CD4-positive, alpha-beta T cell (primary cell): ENCODE measurements at regions not wholly inside any gene's neighbourhood (a gene's known extent, or its start where the extent isn't known, plus 50 kb on each side); places are given as distances from the start of the nearest gene placed in this dataset.

Source experiments
- ATAC-seq: fragments of 200-7000 bp; cut with Tn5 transposase; one replicate; pipeline ENCODE4 v1.10.0; 2022; ENCODE audit warnings: mild to moderate bottlenecking; ENCODE audit not compliant: poor library complexity
- CTCF ChIA-PET: fragments of 350-600 bp; sonication (Branson Sonifier 250); formaldehyde crosslinking; loops from one replicate; lab custom pipeline; 2021; ENCODE audit warnings: antibody characterized with exemption, inconsistent platforms; lab: Charles Lee
- POLR2A ChIA-PET: fragments of 350-600 bp; sonication (Branson Sonifier 250); formaldehyde crosslinking; loops from one replicate; lab custom pipeline; 2021; ENCODE audit warnings: antibody characterized with exemption, inconsistent platforms; lab: Charles Lee
- DNase-seq, 14 experiments: peaks; one replicate each; pipeline ENCODE4 v3.0.0-alpha.2; 2013 to 2020; ENCODE audit warnings: mixed read lengths in 2 of 14
- H3K27ac ChIP-seq, 2 donors: one replicate each; pipeline versions ENCODE4 v1.5.1 to v1.7.0; 2013; ENCODE audit warnings: low read length in 2 of 2, low read depth in 1 of 2, mild to moderate bottlenecking in 1 of 2
- H3K27me3 ChIP-seq, 2 experiments: 1 replicate in 1 of 2; 2 replicates in 1 of 2; pipeline versions ENCODE4 v1.6.1 to v1.7.0; 2013; ENCODE audit warnings: low read length in 2 of 2, control low read depth in 1 of 2, mild to moderate bottlenecking in 1 of 2, moderate library complexity in 1 of 2; ENCODE audit not compliant: insufficient read depth in 2 of 2, control insufficient read depth in 1 of 2
- H3K36me3 ChIP-seq: one replicate; pipeline ENCODE4 v1.6.1; 2013; ENCODE audit warnings: low read length, control low read depth; ENCODE audit not compliant: insufficient read depth
- H3K4me1 ChIP-seq: one replicate; pipeline ENCODE4 v1.6.1; 2013; ENCODE audit warnings: low read length, control low read depth; ENCODE audit not compliant: insufficient read depth
- H3K4me3 ChIP-seq: one replicate; pipeline ENCODE4 v1.5.1; 2013; ENCODE audit warnings: mild to moderate bottlenecking, low read length, moderate library complexity
- H3K9me3 ChIP-seq, 2 experiments: 1 replicate in 1 of 2; 2 replicates in 1 of 2; pipeline versions ENCODE4 v1.6.1 to v1.7.0; 2013; ENCODE audit warnings: low read length in 2 of 2, mild to moderate bottlenecking in 2 of 2, control low read depth in 1 of 2, moderate library complexity in 1 of 2; ENCODE audit not compliant: control insufficient read depth in 1 of 2, insufficient read depth in 1 of 2
- H3K27ac Mint-ChIP-seq: one replicate; pipeline ENCODE4 v1.8.0; 2020; ENCODE audit warnings: mixed read lengths
- H3K27me3 Mint-ChIP-seq: one replicate; pipeline ENCODE4 v1.8.0; 2021; ENCODE audit warnings: mixed read lengths
- H3K36me3 Mint-ChIP-seq: one replicate; pipeline ENCODE4 v1.8.0; 2021; ENCODE audit warnings: low read depth, mixed read lengths
- H3K4me1 Mint-ChIP-seq: one replicate; pipeline ENCODE4 v1.8.0; 2021; ENCODE audit warnings: low read depth, mixed read lengths
- H3K4me3 Mint-ChIP-seq: one replicate; pipeline ENCODE4 v1.8.0; 2020; ENCODE audit warnings: mild to moderate bottlenecking, mixed read lengths
- H3K9me3 Mint-ChIP-seq: one replicate; pipeline ENCODE4 v1.8.0; 2020; ENCODE audit warnings: mixed read lengths
- CTCF ChIP-seq: fragments of 200-600 bp; IDR thresholded peaks from one replicate; pipeline ENCODE4 v1.8.0; 2022; ENCODE audit warnings: antibody characterized with exemption, mild to moderate bottlenecking
- intact Hi-C, 2 experiments: fragments of 100-400 bp; cut with DNase I in 1 of 2; cut with micrococcal nuclease in 1 of 2; formaldehyde crosslinking; loops; one replicate each; pipeline versions ENCODE4 v1.15.1 to v1.9.0; 2023 to 2025; cut with DNase I, micrococcal nuclease

- no peak overlapping the region for H3K4me3 ChIP-seq
- Mint-ChIP-seq H3K4me3 (no peak overlapping the region), H3K27me3 (no peaks in the 10 kb centered on the region), H3K27ac (no peak overlapping the region), H3K4me1 (no peaks in the 10 kb centered on the region), H3K9me3 (no peaks in the 10 kb centered on the region), H3K36me3 (no peaks in the 10 kb centered on the region)
- ChIA-PET CTCF (no interaction called here), POLR2A (no interaction called here)
- H3K9me3 ChIP-seq, result no peaks in the 10 kb centered on the region
- no peak for ATAC-seq
- H3K27me3 ChIP-seq, result no peaks in the 10 kb centered on the region
- DNase-seq, result no peak
- no peak overlapping the region for H3K27ac ChIP-seq
- intact Hi-C loops, result no loop called here
- no peak for TF ChIP-seq CTCF
- no peaks in the 10 kb centered on the region for H3K4me1 ChIP-seq
- no peaks in the 10 kb centered on the region for H3K36me3 ChIP-seq
These were observed 422.6 kb upstream of the ONECUT1 start for GRCh38 chr15:53212785-53213184.

- Mint-ChIP-seq H3K4me1 (no peaks in the 10 kb centered on the region), H3K9me3 (peaks cover 1% of the 10 kb centered on the region), H3K36me3 (no peaks in the 10 kb centered on the region), H3K4me3 (no peak overlapping the region), H3K27ac (no peak overlapping the region), H3K27me3 (no peaks in the 10 kb centered on the region)
- H3K36me3 ChIP-seq, result no peaks in the 10 kb centered on the region
- ChIA-PET POLR2A (no interaction called here), CTCF (no interaction called here)
- no peaks in the 10 kb centered on the region for H3K27me3 ChIP-seq
- H3K4me3 ChIP-seq, result no peak overlapping the region
- no peak for TF ChIP-seq CTCF
- no peaks in the 10 kb centered on the region for H3K9me3 ChIP-seq
- intact Hi-C loops, result no loop called here
- H3K4me1 ChIP-seq, result no peaks in the 10 kb centered on the region
- no peak overlapping the region for H3K27ac ChIP-seq
- no peak for DNase-seq
- ATAC-seq, result no peak
These were observed 420.5 kb upstream of the ONECUT1 start for GRCh38 chr15:53210653-53211052.

- Histone ChIP-seq H3K27me3 (no peaks in the 10 kb centered on the region), H3K4me3 (no peak overlapping the region), H3K36me3 (no peaks in the 10 kb centered on the region), H3K9me3 (no peaks in the 10 kb centered on the region), H3K4me1 (no peaks in the 10 kb centered on the region), H3K27ac (no peak overlapping the region)
- Mint-ChIP-seq H3K4me3 (no peak overlapping the region), H3K27me3 (no peaks in the 10 kb centered on the region), H3K9me3 (peaks cover 3% of the 10 kb centered on the region), H3K4me1 (no peaks in the 10 kb centered on the region), H3K36me3 (no peaks in the 10 kb centered on the region), H3K27ac (no peak overlapping the region)
- no peak for DNase-seq
- ChIA-PET CTCF (no interaction called here), POLR2A (interaction anchor here (0.6 kb wide), 1 partner anchor 28 kb away, joined by 5 read pairs; no protein-coding TSS in a partner anchor)
- intact Hi-C loops, result no loop called here
- no peak for TF ChIP-seq CTCF
- ATAC-seq, result no peak
These were observed 419.4 kb upstream of the ONECUT1 start for GRCh38 chr15:53209396-53210042.
